ENCODE measurements at regions not wholly inside any gene's neighbourhood (a gene's known extent, or its start where the extent isn't known, plus 50 kb on each side); places are given as distances from the start of the nearest gene placed in this dataset.

- TF ChIP-seq, protein P1, sequence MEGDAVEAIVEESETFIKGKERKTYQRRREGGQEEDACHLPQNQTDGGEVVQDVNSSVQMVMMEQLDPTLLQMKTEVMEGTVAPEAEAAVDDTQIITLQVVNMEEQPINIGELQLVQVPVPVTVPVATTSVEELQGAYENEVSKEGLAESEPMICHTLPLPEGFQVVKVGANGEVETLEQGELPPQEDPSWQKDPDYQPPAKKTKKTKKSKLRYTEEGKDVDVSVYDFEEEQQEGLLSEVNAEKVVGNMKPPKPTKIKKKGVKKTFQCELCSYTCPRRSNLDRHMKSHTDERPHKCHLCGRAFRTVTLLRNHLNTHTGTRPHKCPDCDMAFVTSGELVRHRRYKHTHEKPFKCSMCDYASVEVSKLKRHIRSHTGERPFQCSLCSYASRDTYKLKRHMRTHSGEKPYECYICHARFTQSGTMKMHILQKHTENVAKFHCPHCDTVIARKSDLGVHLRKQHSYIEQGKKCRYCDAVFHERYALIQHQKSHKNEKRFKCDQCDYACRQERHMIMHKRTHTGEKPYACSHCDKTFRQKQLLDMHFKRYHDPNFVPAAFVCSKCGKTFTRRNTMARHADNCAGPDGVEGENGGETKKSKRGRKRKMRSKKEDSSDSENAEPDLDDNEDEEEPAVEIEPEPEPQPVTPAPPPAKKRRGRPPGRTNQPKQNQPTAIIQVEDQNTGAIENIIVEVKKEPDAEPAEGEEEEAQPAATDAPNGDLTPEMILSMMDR (IDR thresholded peaks at IDR 0.05; ENCODE audit: insufficient read depth, low read depth, low read length, missing control alignments): no peak
- DNase-seq (ENCODE audit: low read depth): no peak
- no peak overlapping the region for H3K4me3 ChIP-seq (ENCODE audit: low read length)
These were observed 290.5 kb upstream of the GADL1 start for GRCh38 chr3:31185062-31185357.

DNA sequence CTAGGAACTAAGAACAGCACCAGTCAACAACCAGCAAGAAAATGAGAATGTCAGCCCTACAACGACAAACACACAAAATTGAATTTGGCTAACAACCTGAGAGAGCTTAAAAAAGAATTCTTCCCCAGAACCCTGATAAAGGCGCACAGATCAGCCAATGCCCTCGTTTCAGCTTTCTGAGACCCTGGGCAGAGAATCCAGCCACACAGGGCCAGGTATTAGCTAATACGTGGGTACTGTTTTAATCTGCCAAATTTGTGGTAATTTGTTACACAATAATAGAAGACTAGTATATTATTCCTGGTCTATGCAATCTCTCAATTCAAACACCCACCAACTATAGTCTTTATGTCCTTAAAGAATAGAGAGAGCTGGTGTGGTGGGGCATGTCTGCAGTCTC lies 291.6 kb upstream of the GADL1 start:
- TF ChIP-seq, protein P1 (IDR thresholded peaks at IDR 0.05; ENCODE audit: insufficient read depth, low read depth, low read length, missing control alignments): no peak
- DNase-seq (ENCODE audit: low read depth): no peak
- H3K4me3 ChIP-seq (ENCODE audit: low read length): no peak overlapping the region

DNA sequence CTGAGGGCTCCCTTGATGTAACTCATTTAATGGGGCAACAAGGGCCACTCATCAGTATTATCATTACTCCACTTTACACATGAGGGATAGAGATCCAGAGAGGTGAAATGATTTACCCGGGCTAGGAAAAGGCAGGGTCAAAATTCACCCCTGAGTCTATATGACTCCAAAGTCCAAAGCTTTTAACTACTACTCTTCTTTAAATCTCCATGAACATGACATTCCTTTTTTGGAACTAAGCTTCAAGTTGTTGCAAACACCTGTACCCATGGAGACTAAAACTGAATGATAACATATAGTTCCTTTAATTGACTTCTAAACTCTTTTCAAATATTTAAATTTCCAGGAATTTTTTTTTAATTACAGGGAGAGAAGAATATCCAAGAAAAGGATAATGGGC lies 292.9 kb upstream of the GADL1 start:
- H3K4me3 ChIP-seq (ENCODE audit: low read length): no peak overlapping the region
- no peak for DNase-seq (ENCODE audit: low read depth)
- TF ChIP-seq, protein P1 (IDR thresholded peaks at IDR 0.05; ENCODE audit: insufficient read depth, low read depth, low read length, missing control alignments): no peak

- TF ChIP-seq, protein P1 (IDR thresholded peaks at IDR 0.05; ENCODE audit: insufficient read depth, low read depth, low read length, missing control alignments): no peak
- DNase-seq (ENCODE audit: low read depth): no peak
- no peak overlapping the region for H3K4me3 ChIP-seq (ENCODE audit: low read length)
These were observed 293.7 kb upstream of the GADL1 start for GRCh38 chr3:31188112-31188511.

- no peak for DNase-seq (ENCODE audit: low read depth)
- no peak overlapping the region for H3K4me3 ChIP-seq (ENCODE audit: low read length)
- TF ChIP-seq, protein P1 (IDR thresholded peaks at IDR 0.05; ENCODE audit: insufficient read depth, low read depth, low read length, missing control alignments): no peak
These were observed 294.9 kb upstream of the GADL1 start for GRCh38 chr3:31189330-31189729.

- DNase-seq (ENCODE audit: low read depth): no peak
- TF ChIP-seq, protein P1 (IDR thresholded peaks at IDR 0.05; ENCODE audit: insufficient read depth, low read depth, low read length, missing control alignments): no peak
- no peak overlapping the region for H3K4me3 ChIP-seq (ENCODE audit: low read length)
These were observed 295.5 kb upstream of the GADL1 start for GRCh38 chr3:31189971-31190370.

DNA sequence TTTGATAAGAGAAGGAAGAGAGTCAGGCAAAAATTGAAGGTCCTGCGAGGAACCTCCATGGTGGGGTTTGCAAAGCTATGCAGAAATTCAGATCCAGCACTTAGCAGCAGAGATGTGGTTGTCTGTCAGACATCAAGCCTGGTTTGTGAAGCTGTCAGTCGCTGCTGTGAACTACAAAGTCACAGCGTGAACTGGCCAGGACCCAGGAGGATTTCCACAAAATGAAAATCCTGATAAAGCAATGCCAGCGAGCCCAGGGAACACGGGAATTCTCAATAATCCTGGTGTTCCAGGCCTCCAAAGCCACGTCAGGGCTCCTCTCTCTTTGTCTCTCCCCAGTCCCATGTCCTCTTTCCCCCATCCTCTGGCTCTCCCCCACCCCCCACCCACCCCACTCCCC lies 296.9 kb upstream of the GADL1 start:
- TF ChIP-seq, protein P1 (IDR thresholded peaks at IDR 0.05; ENCODE audit: insufficient read depth, low read depth, low read length, missing control alignments): no peak
- H3K4me3 ChIP-seq (ENCODE audit: low read length): no peak overlapping the region
- DNase-seq (ENCODE audit: low read depth): no peak

Data from epithelial cell of esophagus (primary cell).